Endothelial cell (in vitro differentiated cells): ENCODE measurements at regions not wholly inside any gene's neighbourhood (a gene's known extent, or its start where the extent isn't known, plus 50 kb on each side); places are given as distances from the start of the nearest gene placed in this dataset.
"Not testable (repeated sequence)": the region's sequence is repeated elsewhere in the genome, so short reads cannot be mapped to it uniquely, and the experiment has no call there.

Source experiments
- DNase-seq: peaks from one replicate; pipeline ENCODE4 v3.0.0; 2021; ENCODE audit warnings: low spot score
- H3K27ac Mint-ChIP-seq: one replicate; pipeline ENCODE4 v1.8.0; 2021; ENCODE audit warnings: mixed read lengths, inconsistent platforms; ENCODE audit not compliant: unreplicated experiment
- H3K27me3 Mint-ChIP-seq: one replicate; pipeline ENCODE4 v1.8.0; 2021; ENCODE audit warnings: mild to moderate bottlenecking, moderate library complexity, mixed read lengths, inconsistent platforms; ENCODE audit not compliant: unreplicated experiment
- H3K36me3 Mint-ChIP-seq: one replicate; pipeline ENCODE4 v1.8.0; 2021; ENCODE audit warnings: mild to moderate bottlenecking, low read depth, mixed read lengths, inconsistent platforms; ENCODE audit not compliant: unreplicated experiment
- H3K4me1 Mint-ChIP-seq: one replicate; pipeline ENCODE4 v1.8.0; 2021; ENCODE audit warnings: mild to moderate bottlenecking, mixed read lengths, inconsistent platforms; ENCODE audit not compliant: unreplicated experiment
- H3K4me3 Mint-ChIP-seq: one replicate; pipeline ENCODE4 v1.8.0; 2021; ENCODE audit warnings: mild to moderate bottlenecking, mixed read lengths, inconsistent platforms; ENCODE audit not compliant: unreplicated experiment
- H3K9me3 Mint-ChIP-seq: one replicate; pipeline ENCODE4 v1.8.0; 2021; ENCODE audit warnings: mixed read lengths, inconsistent platforms; ENCODE audit not compliant: unreplicated experiment
- TF ChIP-seq, protein P1 (sequence below): fragments of 200-600 bp; sonication (generic); IDR thresholded peaks from one replicate; pipeline ENCODE4 v1.5.0; 2021; ENCODE audit warnings: antibody characterized with exemption; ENCODE audit not compliant: unreplicated experiment

DNA sequence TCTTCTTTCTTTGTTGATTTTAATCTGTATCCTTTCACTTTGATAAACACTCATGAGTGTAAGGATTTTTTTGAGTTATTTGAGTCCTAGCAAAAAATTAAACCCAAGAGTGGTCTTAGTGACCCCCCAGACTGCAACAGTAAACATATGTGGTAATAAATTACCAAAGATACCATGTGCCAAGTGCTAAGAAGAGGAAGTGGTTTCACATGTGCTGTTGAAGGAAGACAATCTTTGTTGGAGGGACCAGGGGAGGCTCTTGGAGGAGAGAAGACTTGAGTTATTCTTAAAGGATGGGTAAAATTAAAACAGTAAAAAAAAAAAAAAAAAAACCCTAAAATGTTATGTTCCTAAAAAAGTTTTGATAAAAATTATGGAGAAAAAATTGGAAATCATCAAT, 150.2 kb downstream of the SEC23IP start:
- Mint-ChIP-seq H3K4me3 (no peak overlapping the region), H3K4me1 (no peaks in the 10 kb centered on the region), H3K36me3 (no peaks in the 10 kb centered on the region), H3K9me3 (no peaks in the 10 kb centered on the region), H3K27ac (no peak overlapping the region), H3K27me3 (no peaks in the 10 kb centered on the region)
- DNase-seq = no peak
- TF ChIP-seq, protein P1, sequence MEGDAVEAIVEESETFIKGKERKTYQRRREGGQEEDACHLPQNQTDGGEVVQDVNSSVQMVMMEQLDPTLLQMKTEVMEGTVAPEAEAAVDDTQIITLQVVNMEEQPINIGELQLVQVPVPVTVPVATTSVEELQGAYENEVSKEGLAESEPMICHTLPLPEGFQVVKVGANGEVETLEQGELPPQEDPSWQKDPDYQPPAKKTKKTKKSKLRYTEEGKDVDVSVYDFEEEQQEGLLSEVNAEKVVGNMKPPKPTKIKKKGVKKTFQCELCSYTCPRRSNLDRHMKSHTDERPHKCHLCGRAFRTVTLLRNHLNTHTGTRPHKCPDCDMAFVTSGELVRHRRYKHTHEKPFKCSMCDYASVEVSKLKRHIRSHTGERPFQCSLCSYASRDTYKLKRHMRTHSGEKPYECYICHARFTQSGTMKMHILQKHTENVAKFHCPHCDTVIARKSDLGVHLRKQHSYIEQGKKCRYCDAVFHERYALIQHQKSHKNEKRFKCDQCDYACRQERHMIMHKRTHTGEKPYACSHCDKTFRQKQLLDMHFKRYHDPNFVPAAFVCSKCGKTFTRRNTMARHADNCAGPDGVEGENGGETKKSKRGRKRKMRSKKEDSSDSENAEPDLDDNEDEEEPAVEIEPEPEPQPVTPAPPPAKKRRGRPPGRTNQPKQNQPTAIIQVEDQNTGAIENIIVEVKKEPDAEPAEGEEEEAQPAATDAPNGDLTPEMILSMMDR = no peak

DNA sequence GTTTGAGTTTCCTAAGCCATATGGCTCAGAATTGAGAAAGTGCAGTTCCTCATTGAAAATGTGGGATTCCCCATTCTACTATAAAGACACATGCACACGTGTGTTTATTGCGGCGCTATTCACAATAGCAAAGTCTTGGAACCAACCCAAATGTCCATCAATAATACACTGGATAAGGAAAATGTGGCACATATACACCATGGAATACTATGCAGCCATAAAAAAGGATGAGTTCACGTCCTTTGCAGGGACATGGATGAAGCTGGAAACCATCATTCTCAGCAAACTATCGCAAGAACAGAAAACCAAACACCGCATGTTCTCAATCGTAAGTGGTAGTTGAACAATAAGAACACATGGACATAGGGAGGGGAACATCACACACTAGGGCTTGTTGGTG, 154.8 kb downstream of the SEC23IP start:
- not testable (repeated sequence) for H3K27me3 Mint-ChIP-seq, H3K4me1 Mint-ChIP-seq, DNase-seq, H3K27ac Mint-ChIP-seq, H3K36me3 Mint-ChIP-seq, H3K4me3 Mint-ChIP-seq, H3K9me3 Mint-ChIP-seq

DNA sequence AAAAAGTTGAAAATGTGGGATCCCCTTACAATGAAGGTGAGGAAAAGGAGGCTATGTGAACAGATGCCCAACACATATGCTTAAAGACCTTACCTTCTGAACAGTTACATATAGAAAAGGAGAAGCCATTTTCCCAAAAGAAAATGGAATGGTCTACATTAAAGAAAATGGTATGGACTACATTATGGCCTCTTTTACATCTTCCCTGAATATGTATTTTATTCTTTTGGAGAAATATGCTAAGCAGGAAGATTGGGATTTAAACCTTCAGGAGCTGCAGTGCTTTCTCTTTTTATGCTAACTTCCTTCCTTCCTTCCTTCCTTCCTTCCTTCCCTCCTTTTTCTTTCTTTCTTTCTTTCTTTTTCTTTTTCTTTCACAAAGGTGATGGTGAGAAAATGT, 155.4 kb downstream of the SEC23IP start:
- no peaks in the 10 kb centered on the region for H3K9me3 Mint-ChIP-seq
- H3K4me1 Mint-ChIP-seq = peaks cover 7% of the 10 kb centered on the region
- no peak overlapping the region for H3K27ac Mint-ChIP-seq
- no peaks in the 10 kb centered on the region for H3K27me3 Mint-ChIP-seq
- H3K36me3 Mint-ChIP-seq = no peaks in the 10 kb centered on the region
- H3K4me3 Mint-ChIP-seq = no peak overlapping the region
- no peak for DNase-seq
- TF ChIP-seq, protein P1 = no peak

- TF ChIP-seq, protein P1 = no peak
- H3K9me3 Mint-ChIP-seq = no peaks in the 10 kb centered on the region
- no peaks in the 10 kb centered on the region for H3K27me3 Mint-ChIP-seq
- DNase-seq = no peak
- H3K4me3 Mint-ChIP-seq = no peak overlapping the region
- H3K4me1 Mint-ChIP-seq = peaks cover 7% of the 10 kb centered on the region
- H3K27ac Mint-ChIP-seq = no peak overlapping the region
- H3K36me3 Mint-ChIP-seq = no peaks in the 10 kb centered on the region
These were observed 155.9 kb downstream of the SEC23IP start for GRCh38 chr10:120048391-120048790.

GRCh38 chr10:120051671-120052070, 159.1 kb downstream of the SEC23IP start:
- Mint-ChIP-seq H3K27ac (no peak overlapping the region), H3K9me3 (no peaks in the 10 kb centered on the region), H3K4me1 (peaks cover 16% of the 10 kb centered on the region), H3K27me3 (no peaks in the 10 kb centered on the region), H3K4me3 (no peak overlapping the region), H3K36me3 (no peaks in the 10 kb centered on the region)
- no peak for DNase-seq
- TF ChIP-seq, protein P1 = no peak
